IPS DF 19.7 (cell line): ENCODE measurements at regions not wholly inside any gene's neighbourhood (a gene's known extent, or its start where the extent isn't known, plus 50 kb on each side); places are given as distances from the start of the nearest gene placed in this dataset.
"Not testable (repeated sequence)": the region's sequence is repeated elsewhere in the genome, so short reads cannot be mapped to it uniquely, and the experiment has no call there.

Experiments used
- DNase-seq: peaks from one replicate; pipeline ENCODE4 v3.0.0-alpha.2; 2013; ENCODE audit warnings: low read depth, low spot score

GRCh38 chr4:149045731-149046130, 603.5 kb upstream of the NR3C2 start:
- DNase-seq, result no peak

- not testable (repeated sequence) for DNase-seq
Measured at GRCh38 chr4:149039786-149040185, 597.6 kb upstream of the NR3C2 start.

GRCh38 chr4:149031399-149031798, 589.2 kb upstream of the NR3C2 start:
- DNase-seq, result no peak

- DNase-seq, result no peak
Measured at GRCh38 chr4:149029056-149029651, 586.9 kb upstream of the NR3C2 start.

- no peak for DNase-seq
Measured at GRCh38 chr4:149026696-149027095, 584.5 kb upstream of the NR3C2 start.

GRCh38 chr4:149017002-149017734, 575.0 kb upstream of the NR3C2 start:
- DNase-seq, result no peak

GRCh38 chr4:149009223-149009622, 567.0 kb upstream of the NR3C2 start:
- no peak for DNase-seq

GRCh38 chr4:149008415-149009025, 566.3 kb upstream of the NR3C2 start:
- DNase-seq, result no peak

- no peak for DNase-seq
Measured at GRCh38 chr4:149005191-149005590, 563.0 kb upstream of the NR3C2 start.

- no peak for DNase-seq
Measured at GRCh38 chr4:148999924-149000323, 557.7 kb upstream of the NR3C2 start.

- peak; percentile 7 for DNase-seq
Measured at GRCh38 chr4:148998719-148999118, 556.5 kb upstream of the NR3C2 start.

- no peak for DNase-seq
Measured at GRCh38 chr4:148986951-148987350, 544.7 kb upstream of the NR3C2 start.

GRCh38 chr4:148984951-148985350, 542.7 kb upstream of the NR3C2 start:
- no peak for DNase-seq

- DNase-seq, result no peak
Measured at GRCh38 chr4:148982200-148982599, 540.0 kb upstream of the NR3C2 start.

- DNase-seq, result no peak
Measured at GRCh38 chr4:148980782-148981480, 538.7 kb upstream of the NR3C2 start.

GRCh38 chr4:148978301-148978700, 536.1 kb upstream of the NR3C2 start:
- no peak for DNase-seq

GRCh38 chr4:148975464-148975863, 533.2 kb upstream of the NR3C2 start:
- no peak for DNase-seq

GRCh38 chr4:148965080-148965479, 522.9 kb upstream of the NR3C2 start:
- DNase-seq, result no peak

GRCh38 chr4:148964456-148964855, 522.2 kb upstream of the NR3C2 start:
- no peak for DNase-seq

GRCh38 chr4:148962539-148963290, 520.5 kb upstream of the NR3C2 start:
- DNase-seq, result no peak

- DNase-seq, result no peak
Measured at GRCh38 chr4:148961526-148961925, 519.3 kb upstream of the NR3C2 start.

- DNase-seq, result no peak
Measured at GRCh38 chr4:148958317-148958716, 516.1 kb upstream of the NR3C2 start.
